Uterus (tissue), 2 donors: ENCODE measurements at regions not wholly inside any gene's neighbourhood (a gene's known extent, or its start where the extent isn't known, plus 50 kb on each side); places are given as distances from the start of the nearest gene placed in this dataset.

Experiments
- POLR2A ChIP-seq, 2 donors: fragments of 450-650 bp; IDR thresholded peaks; one replicate each; pipeline ENCODE4 v1.6.1; 2016; ENCODE audit warnings: antibody characterized with exemption in 2 of 2, mild to moderate bottlenecking in 1 of 2, moderate library complexity in 1 of 2
- TF ChIP-seq, protein P1 (sequence below), 4 experiments: fragments of 200-600 bp in 2 of 4; fragments of 450-650 bp in 2 of 4; sonication (generic) in 2 of 4; IDR thresholded peaks; one replicate each; pipeline ENCODE4 v1.5.1; 2016 to 2019; ENCODE audit warnings: antibody characterized with exemption in 4 of 4, mild to moderate bottlenecking in 2 of 4, moderate library complexity in 1 of 4

DNA sequence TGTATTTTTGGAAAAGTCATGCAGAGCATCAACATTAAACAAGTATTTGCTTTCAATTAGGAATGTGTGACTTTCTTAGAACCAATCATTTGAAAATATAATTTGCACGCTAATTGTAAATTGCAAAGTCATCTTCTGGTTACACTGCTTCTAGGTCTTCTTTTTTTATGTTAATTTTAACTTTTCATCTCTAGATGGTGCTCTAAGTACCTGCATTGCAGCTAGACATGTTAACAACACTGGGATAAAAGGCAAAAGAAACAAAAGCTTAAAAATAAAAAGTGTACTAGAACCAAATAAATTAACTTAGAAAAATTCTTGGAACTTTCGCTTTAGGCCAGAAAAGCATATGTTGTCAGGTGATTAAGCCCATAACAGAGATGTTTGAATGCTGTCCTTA is 2758.2 kb downstream of the PCDH9 start:
- TF ChIP-seq, protein P1, sequence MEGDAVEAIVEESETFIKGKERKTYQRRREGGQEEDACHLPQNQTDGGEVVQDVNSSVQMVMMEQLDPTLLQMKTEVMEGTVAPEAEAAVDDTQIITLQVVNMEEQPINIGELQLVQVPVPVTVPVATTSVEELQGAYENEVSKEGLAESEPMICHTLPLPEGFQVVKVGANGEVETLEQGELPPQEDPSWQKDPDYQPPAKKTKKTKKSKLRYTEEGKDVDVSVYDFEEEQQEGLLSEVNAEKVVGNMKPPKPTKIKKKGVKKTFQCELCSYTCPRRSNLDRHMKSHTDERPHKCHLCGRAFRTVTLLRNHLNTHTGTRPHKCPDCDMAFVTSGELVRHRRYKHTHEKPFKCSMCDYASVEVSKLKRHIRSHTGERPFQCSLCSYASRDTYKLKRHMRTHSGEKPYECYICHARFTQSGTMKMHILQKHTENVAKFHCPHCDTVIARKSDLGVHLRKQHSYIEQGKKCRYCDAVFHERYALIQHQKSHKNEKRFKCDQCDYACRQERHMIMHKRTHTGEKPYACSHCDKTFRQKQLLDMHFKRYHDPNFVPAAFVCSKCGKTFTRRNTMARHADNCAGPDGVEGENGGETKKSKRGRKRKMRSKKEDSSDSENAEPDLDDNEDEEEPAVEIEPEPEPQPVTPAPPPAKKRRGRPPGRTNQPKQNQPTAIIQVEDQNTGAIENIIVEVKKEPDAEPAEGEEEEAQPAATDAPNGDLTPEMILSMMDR (IDR thresholded peaks at IDR 0.05), result no peak
- no peak for TF ChIP-seq POLR2A (IDR thresholded peaks at IDR 0.05)
